GM12878 (cell line): ENCODE measurements at regions not wholly inside any gene's neighbourhood (a gene's known extent, or its start where the extent isn't known, plus 50 kb on each side); places are given as distances from the start of the nearest gene placed in this dataset.

ENCODE experiments used
- ATAC-seq: fragments of 200-7000 bp; cut with Tn5 transposase; 3 replicates; pipeline ENCODE4 v1.9.1; 2020; ENCODE audit warnings: mild to moderate bottlenecking, moderate library complexity
- BruUV-seq: library from RNA; stranded (reverse); fragments of 400-500 nt; replicated peaks from 2 replicates; lab custom pipeline; 2021; lab: Mats Ljungman, UMichigan
- CTCF ChIA-PET: fragments of 300-600 bp; sonication (Branson Sonifier 250); formaldehyde crosslinking; extraction: SDS; loops from one replicate; lab custom pipeline; 2021; ENCODE audit warnings: inconsistent platforms; lab: Yijun Ruan, JAX
- POLR2A ChIA-PET: fragments of 350-600 bp; formaldehyde crosslinking; extraction: SDS; loops from one replicate; lab custom pipeline; 2021; ENCODE audit warnings: inconsistent platforms; lab: Charles Lee
- RAD21 ChIA-PET: fragments of 300-600 bp; sonication (Branson Sonifier 250); formaldehyde crosslinking; loops from one replicate; lab custom pipeline; 2023; ENCODE audit warnings: antibody characterized with exemption; ENCODE audit not compliant: unreplicated experiment; lab: Charles Lee
- SMC1A ChIA-PET: fragments of 300-600 bp; sonication (Branson Sonifier 250); formaldehyde crosslinking; loops from one replicate; lab custom pipeline; 2023; ENCODE audit not compliant: unreplicated experiment, uncharacterized antibody; lab: Charles Lee
- DNase-seq: peaks from one replicate; pipeline ENCODE4 v3.0.0-alpha.2; 2011; ENCODE audit warnings: low read depth, low spot score
- FAIRE-seq: peaks from 3 replicates; lab custom pipeline; 2011; peaks lifted over from hg19 to GRCh38; lab: Jason Lieb, UNC
- H2AFZ ChIP-seq: 2 replicates; pipeline ENCODE4 v1.6.0; 2011; ENCODE audit warnings: low read depth, low read length, control low read depth; ENCODE audit not compliant: control insufficient read depth
- H3K27ac ChIP-seq: 2 replicates; pipeline ENCODE4 v1.5.1; 2011; ENCODE audit warnings: control low read depth; ENCODE audit not compliant: control insufficient read depth, insufficient read depth
- H3K27me3 ChIP-seq, 2 experiments: replicated peaks in 1 of 2; 2 replicates each; pipeline versions ENCODE4 v1.6.0 to v1.6.1; 2011; ENCODE audit warnings: low read length in 1 of 2; ENCODE audit not compliant: control insufficient read depth in 2 of 2, insufficient read depth in 2 of 2
- H3K36me3 ChIP-seq, 2 experiments: 2 replicates each; pipeline ENCODE4 v1.5.1; 2011; ENCODE audit warnings: low read length in 1 of 2; ENCODE audit not compliant: control insufficient read depth in 2 of 2, insufficient read depth in 2 of 2
- H3K4me1 ChIP-seq: 2 replicates; pipeline ENCODE4 v1.6.1; 2011; ENCODE audit warnings: mild to moderate bottlenecking, low read length, moderate library complexity, mixed read lengths; ENCODE audit not compliant: control insufficient read depth, insufficient read depth
- H3K4me2 ChIP-seq: 2 replicates; pipeline ENCODE4 v1.6.0; 2011; ENCODE audit warnings: control low read depth; ENCODE audit not compliant: control insufficient read depth, insufficient read depth
- H3K4me3 ChIP-seq: fragments of 200-600 bp; sonication (generic); 2 replicates; pipeline ENCODE4 v1.5.1; 2016
- H3K79me2 ChIP-seq: 2 replicates; pipeline ENCODE4 v1.6.0; 2011; ENCODE audit warnings: low read length; ENCODE audit not compliant: control insufficient read depth, insufficient read depth
- H3K9ac ChIP-seq: 2 replicates; pipeline ENCODE4 v1.8.0; 2011; ENCODE audit warnings: low read length, control low read depth, mixed read lengths; ENCODE audit not compliant: control insufficient read depth, insufficient read depth
- H3K9me3 ChIP-seq: replicated peaks from 3 replicates; pipeline ENCODE4 v1.5.1; 2011; ENCODE audit warnings: mild to moderate bottlenecking, low read length; ENCODE audit not compliant: control insufficient read depth, insufficient read depth
- H4K20me1 ChIP-seq: 2 replicates; pipeline ENCODE4 v1.6.0; 2011; ENCODE audit not compliant: control insufficient read depth, insufficient read depth
- ATF2 ChIP-seq: IDR thresholded peaks from 2 replicates; pipeline ENCODE4 v1.6.1; 2012; ENCODE audit warnings: low read length, inconsistent platforms
- ATF7 ChIP-seq: fragments of 450-650 bp; IDR thresholded peaks from 2 replicates; pipeline ENCODE4 v1.6.1; 2016; ENCODE audit warnings: low read depth, mild to moderate bottlenecking
- CBX3 ChIP-seq: fragments of 200-600 bp; sonication (generic); IDR thresholded peaks from 2 replicates; pipeline ENCODE4 v1.6.1; 2016; ENCODE audit warnings: low read depth, borderline replicate concordance
- DPF2 ChIP-seq: fragments of 450-650 bp; IDR thresholded peaks from 2 replicates; pipeline ENCODE4 v1.6.1; 2017; ENCODE audit warnings: mild to moderate bottlenecking
- IKZF2 ChIP-seq, 2 experiments: fragments of 450-650 bp; IDR thresholded peaks; 2 replicates each; pipeline ENCODE4 v1.6.1; 2017; ENCODE audit warnings: mild to moderate bottlenecking in 2 of 2, moderate library complexity in 2 of 2
- MEF2B ChIP-seq: fragments of 450-650 bp; IDR thresholded peaks from 2 replicates; pipeline ENCODE4 v1.6.1; 2018; ENCODE audit warnings: mild to moderate bottlenecking, moderate library complexity; ENCODE audit not compliant: partially characterized antibody, poor library complexity, severe bottlenecking
- NBN ChIP-seq: fragments of 450-650 bp; IDR thresholded peaks from 2 replicates; pipeline ENCODE4 v1.6.1; 2016
- POU2F2 ChIP-seq: IDR thresholded peaks from 3 replicates; pipeline ENCODE4 v1.6.1; 2011; ENCODE audit warnings: low read depth, mild to moderate bottlenecking, low read length, borderline replicate concordance
- RAD51 ChIP-seq: fragments of 450-650 bp; IDR thresholded peaks from 2 replicates; pipeline ENCODE4 v1.6.1; 2016; ENCODE audit warnings: moderate library complexity, mild to moderate bottlenecking, inconsistent platforms
- RBBP5 ChIP-seq: fragments of 200-600 bp; sonication (generic); conservative IDR thresholded peaks from 2 replicates; pipeline ENCODE4 v1.6.1; 2016
- RELA ChIP-seq: fragments of 450-650 bp; IDR thresholded peaks from 2 replicates; pipeline ENCODE4 v1.8.0; 2014; ENCODE audit warnings: borderline replicate concordance; ENCODE audit not compliant: partially characterized antibody
- SRF ChIP-seq, 2 experiments: IDR thresholded peaks; 2 replicates each; pipeline ENCODE4 v1.6.1; 2011; ENCODE audit warnings: low read depth in 2 of 2, low read length in 2 of 2, mild to moderate bottlenecking in 1 of 2, moderate library complexity in 1 of 2
- SUPT20H ChIP-seq: IDR thresholded peaks from 2 replicates; pipeline ENCODE4 v1.6.1; 2011; ENCODE audit warnings: low read depth, mild to moderate bottlenecking, low read length, moderate library complexity, borderline replicate concordance; ENCODE audit not compliant: control insufficient read depth
- TARDBP ChIP-seq: IDR thresholded peaks from 2 replicates; pipeline ENCODE4 v1.6.1; 2016; ENCODE audit warnings: borderline replicate concordance
- TCF12 ChIP-seq: IDR thresholded peaks from 2 replicates; pipeline ENCODE4 v1.6.1; 2011; ENCODE audit warnings: low read depth, mild to moderate bottlenecking, low read length
- YBX1 ChIP-seq: fragments of 450-650 bp; IDR thresholded peaks from 2 replicates; pipeline ENCODE4 v1.6.1; 2016; ENCODE audit warnings: antibody characterized with exemption
- ZBTB40 ChIP-seq: fragments of 450-650 bp; IDR thresholded peaks from 2 replicates; pipeline ENCODE4 v1.6.1; 2016; ENCODE audit warnings: mild to moderate bottlenecking, moderate library complexity, borderline replicate concordance
- WGBS: methylation state at CpG from one replicate; pipeline ENCODE4 v1.1.6; 2016; ENCODE audit warnings: low lambda C conversion rate; ENCODE audit not compliant: insufficient replicate concordance, insufficient coverage; ENCODE audit errors: missing lambda C conversion rate; 5-methylcytosine and 5-hydroxymethylcytosine counted together
- in situ Hi-C: fragments of 300-500 bp; cut with MboI; formaldehyde crosslinking; loops from 9 replicates; pipeline ENCODE4 v1.14.3; 2018; ENCODE audit warnings: mixed read lengths
- intact Hi-C: fragments of 100-400 bp; cut with micrococcal nuclease; formaldehyde crosslinking; loops from one replicate; pipeline ENCODE4 v1.14.2; 2022; ENCODE audit not compliant: unreplicated experiment

GRCh38 chr10:90373911-90374310, 483.9 kb downstream of the HTR7 start (continued):
- TF ChIP-seq ATF7, result no peak
- TF ChIP-seq RELA, result no peak
- no peak for TF ChIP-seq YBX1

GRCh38 chr10:90378524-90379076, 479.2 kb downstream of the HTR7 start:
- ChIA-PET SMC1A (no interaction called here), RAD21 (no interaction called here), CTCF (no interaction called here), POLR2A (no interaction called here)
- in situ Hi-C loops (no loop called here), intact Hi-C loops (no loop called here)
- no peaks in the 10 kb centered on the region for H3K9me3 ChIP-seq
- H3K4me1 ChIP-seq, result no peaks in the 10 kb centered on the region
- ATAC-seq, result no peak
- H3K27ac ChIP-seq, result no peak overlapping the region
- no peak for FAIRE-seq
- H3K4me2 ChIP-seq, result no peak overlapping the region
- H2AFZ ChIP-seq, result no peak overlapping the region
- no peaks in the 10 kb centered on the region; a peak in 1 of 4 replicates for H3K27me3 ChIP-seq
- H3K36me3 ChIP-seq, result no peaks in the 10 kb centered on the region
- H3K4me3 ChIP-seq, result no peak overlapping the region
- H3K79me2 ChIP-seq, result no peaks in the 10 kb centered on the region
- 19% methylated on average over 3 of the region's 3 CpGs for WGBS
- no peaks in the 10 kb centered on the region for H4K20me1 ChIP-seq
- no TSS peak for BruUV-seq
- H3K9ac ChIP-seq, result no peak overlapping the region
- no peak for DNase-seq
- no peak for TF ChIP-seq CBX3
- TF ChIP-seq ZBTB40, result no peak
- TF ChIP-seq TCF12, result no peak
- no peak for TF ChIP-seq RBBP5
- TF ChIP-seq IKZF2 (IDR thresholded peaks at IDR 0.05), result no peak
- no peak for TF ChIP-seq POU2F2
- TF ChIP-seq RAD51, result no peak
- no peak for TF ChIP-seq ATF2
- TF ChIP-seq SRF (IDR thresholded peaks at IDR 0.05; ENCODE audit: low read depth in 2 of 2, low read length in 2 of 2), result no peak
- no peak for TF ChIP-seq TARDBP
- no peak for TF ChIP-seq DPF2
- TF ChIP-seq MEF2B, result no peak
- TF ChIP-seq NBN, result no peak
- no peak for TF ChIP-seq SUPT20H
- TF ChIP-seq, all 136 proteins: peak for 0
